MM.1S (cell line): ENCODE measurements at regions not wholly inside any gene's neighbourhood (a gene's known extent, or its start where the extent isn't known, plus 50 kb on each side); places are given as distances from the start of the nearest gene placed in this dataset.

Experiments
- DNase-seq: peaks from one replicate; pipeline ENCODE4 v3.0.0-alpha.2; 2015
- H2AFZ ChIP-seq: fragments of 300-600 bp; sonication (generic); 2 replicates; pipeline ENCODE4 v1.6.0; 2016; ENCODE audit warnings: antibody characterized with exemption, low read length
- H3F3A ChIP-seq: fragments of 300-600 bp; sonication (generic); 2 replicates; pipeline ENCODE4 v1.6.1; 2016; ENCODE audit warnings: mild to moderate bottlenecking, antibody characterized with exemption, low read length, moderate library complexity, mixed read lengths; ENCODE audit not compliant: insufficient read depth
- H3K27ac ChIP-seq: fragments of 300-600 bp; sonication (generic); 2 replicates; pipeline ENCODE4 v1.5.1; 2016; ENCODE audit warnings: mild to moderate bottlenecking, low read length
- H3K27me3 ChIP-seq: fragments of 300-600 bp; sonication (generic); replicated peaks from 2 replicates; pipeline ENCODE4 v1.6.0; 2016; ENCODE audit warnings: low read length; ENCODE audit not compliant: insufficient read depth
- H3K36me3 ChIP-seq: fragments of 300-600 bp; sonication (generic); replicated peaks from 2 replicates; pipeline ENCODE4 v1.6.1; 2016; ENCODE audit warnings: mild to moderate bottlenecking, low read length, mixed read lengths; ENCODE audit not compliant: insufficient read depth
- H3K4me1 ChIP-seq: fragments of 300-600 bp; sonication (generic); 2 replicates; pipeline ENCODE4 v1.6.1; 2016; ENCODE audit warnings: low read length, mixed read lengths
- H3K4me2 ChIP-seq: fragments of 300-600 bp; sonication (generic); 2 replicates; pipeline ENCODE4 v1.6.0; 2016; ENCODE audit warnings: low read depth, low read length
- H3K4me3 ChIP-seq: fragments of 300-600 bp; sonication (generic); 2 replicates; pipeline ENCODE4 v1.5.1; 2016; ENCODE audit warnings: low read length, mixed read lengths
- H3K79me2 ChIP-seq: fragments of 300-600 bp; sonication (generic); 2 replicates; pipeline ENCODE4 v1.6.1; 2016; ENCODE audit warnings: mixed run types, low read length, mixed read lengths
- H3K9ac ChIP-seq: fragments of 300-600 bp; sonication (generic); 2 replicates; pipeline ENCODE4 v1.6.1; 2016; ENCODE audit warnings: low read length, mixed read lengths
- H3K9me2 ChIP-seq: fragments of 300-600 bp; sonication (generic); replicated peaks from 2 replicates; pipeline ENCODE4 v1.6.1; 2016; ENCODE audit warnings: mild to moderate bottlenecking, low read length, mixed read lengths; ENCODE audit not compliant: insufficient read depth
- H3K9me3 ChIP-seq: fragments of 300-600 bp; sonication (generic); replicated peaks from 2 replicates; pipeline ENCODE4 v1.6.1; 2016; ENCODE audit warnings: mild to moderate bottlenecking, low read length, mixed read lengths; ENCODE audit not compliant: insufficient read depth
- H4K20me1 ChIP-seq: fragments of 300-600 bp; sonication (generic); 2 replicates; pipeline ENCODE4 v1.6.1; 2016; ENCODE audit warnings: mild to moderate bottlenecking, low read length, moderate library complexity, mixed read lengths; ENCODE audit not compliant: insufficient read depth
- EZH2 ChIP-seq: fragments of 300-600 bp; sonication (generic); optimal IDR thresholded peaks from 2 replicates; pipeline ENCODE3; 2017; ENCODE audit warnings: low read depth, mild to moderate bottlenecking, antibody characterized with exemption, low read length, mixed read lengths
- EZH2phosphoT487 ChIP-seq: fragments of 300-600 bp; sonication (generic); IDR thresholded peaks from 2 replicates; pipeline ENCODE4 v1.6.1; 2018; ENCODE audit warnings: antibody characterized with exemption, low read length
- TF ChIP-seq, protein P1 (sequence below): fragments of 300-600 bp; sonication (generic); IDR thresholded peaks from 2 replicates; pipeline ENCODE4 v1.5.1; 2016; ENCODE audit warnings: antibody characterized with exemption, low read length, mixed read lengths

DNA sequence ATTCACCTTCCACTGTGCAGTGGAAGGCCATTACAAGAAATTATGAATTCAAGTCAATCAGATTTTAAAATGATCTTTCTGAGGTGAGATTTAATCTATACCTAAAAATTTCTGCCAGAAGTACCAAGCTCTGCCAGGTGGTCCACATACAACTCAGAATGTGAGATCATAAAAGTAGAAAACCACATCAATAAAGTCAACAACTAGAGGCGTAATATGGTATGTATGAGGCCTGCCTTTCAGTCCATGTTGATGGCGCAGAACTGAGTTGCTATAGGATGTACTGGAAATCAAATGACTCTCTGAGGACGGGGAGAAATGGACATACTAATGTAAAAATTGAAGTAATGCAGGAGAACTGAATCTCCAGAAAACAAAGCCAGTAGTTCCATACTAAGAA is 163.8 kb upstream of the FBXL4 start:
- H3K4me1 ChIP-seq, result no peaks in the 10 kb centered on the region
- no peak for DNase-seq
- TF ChIP-seq, protein P1, sequence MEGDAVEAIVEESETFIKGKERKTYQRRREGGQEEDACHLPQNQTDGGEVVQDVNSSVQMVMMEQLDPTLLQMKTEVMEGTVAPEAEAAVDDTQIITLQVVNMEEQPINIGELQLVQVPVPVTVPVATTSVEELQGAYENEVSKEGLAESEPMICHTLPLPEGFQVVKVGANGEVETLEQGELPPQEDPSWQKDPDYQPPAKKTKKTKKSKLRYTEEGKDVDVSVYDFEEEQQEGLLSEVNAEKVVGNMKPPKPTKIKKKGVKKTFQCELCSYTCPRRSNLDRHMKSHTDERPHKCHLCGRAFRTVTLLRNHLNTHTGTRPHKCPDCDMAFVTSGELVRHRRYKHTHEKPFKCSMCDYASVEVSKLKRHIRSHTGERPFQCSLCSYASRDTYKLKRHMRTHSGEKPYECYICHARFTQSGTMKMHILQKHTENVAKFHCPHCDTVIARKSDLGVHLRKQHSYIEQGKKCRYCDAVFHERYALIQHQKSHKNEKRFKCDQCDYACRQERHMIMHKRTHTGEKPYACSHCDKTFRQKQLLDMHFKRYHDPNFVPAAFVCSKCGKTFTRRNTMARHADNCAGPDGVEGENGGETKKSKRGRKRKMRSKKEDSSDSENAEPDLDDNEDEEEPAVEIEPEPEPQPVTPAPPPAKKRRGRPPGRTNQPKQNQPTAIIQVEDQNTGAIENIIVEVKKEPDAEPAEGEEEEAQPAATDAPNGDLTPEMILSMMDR, result no peak
- TF ChIP-seq EZH2phosphoT487 (no peak), EZH2 (no peak)
- H3K9me3 ChIP-seq, result no peaks in the 10 kb centered on the region
- no peak overlapping the region for H3K27ac ChIP-seq
- no peak overlapping the region for H3K4me2 ChIP-seq
- H4K20me1 ChIP-seq, result no peaks in the 10 kb centered on the region
- H3K36me3 ChIP-seq, result no peaks in the 10 kb centered on the region
- no peaks in the 10 kb centered on the region for H3F3A ChIP-seq
- no peaks in the 10 kb centered on the region for H3K79me2 ChIP-seq
- no peak overlapping the region for H2AFZ ChIP-seq
- H3K27me3 ChIP-seq, result no peaks in the 10 kb centered on the region
- H3K9ac ChIP-seq, result no peak overlapping the region
- no peak overlapping the region for H3K4me3 ChIP-seq
- H3K9me2 ChIP-seq, result no peaks in the 10 kb centered on the region

DNA sequence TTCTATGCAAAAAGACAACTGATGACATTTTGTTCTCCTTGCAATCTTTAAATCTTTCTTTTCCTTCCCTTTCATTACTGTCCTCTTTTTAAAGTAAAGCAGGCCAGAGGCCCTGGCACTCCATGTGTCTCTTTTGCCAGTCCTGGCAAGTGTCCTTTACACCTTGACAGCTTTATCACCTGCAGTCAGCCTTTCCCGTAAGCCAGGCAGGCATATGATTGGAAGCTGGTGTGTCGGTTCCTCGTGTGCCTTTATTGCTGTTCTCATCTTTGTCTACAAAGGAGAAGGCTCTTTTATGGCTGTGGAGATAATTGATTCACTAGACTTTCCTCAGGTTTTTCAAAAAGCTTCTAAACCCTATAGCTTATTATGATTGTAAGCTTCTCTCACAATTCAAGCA is 162.3 kb upstream of the FBXL4 start:
- Histone ChIP-seq H3F3A (no peaks in the 10 kb centered on the region), H3K4me3 (no peak overlapping the region), H4K20me1 (no peaks in the 10 kb centered on the region), H2AFZ (no peak overlapping the region), H3K9ac (no peak overlapping the region), H3K79me2 (no peaks in the 10 kb centered on the region), H3K9me2 (no peaks in the 10 kb centered on the region), H3K4me2 (no peak overlapping the region), H3K4me1 (no peaks in the 10 kb centered on the region), H3K36me3 (no peaks in the 10 kb centered on the region), H3K27me3 (no peaks in the 10 kb centered on the region), H3K27ac (no peak overlapping the region), H3K9me3 (no peaks in the 10 kb centered on the region)
- no peak for DNase-seq
- no peak for TF ChIP-seq EZH2phosphoT487
- TF ChIP-seq, protein P1, result no peak
- TF ChIP-seq EZH2, result no peak

- H3K9me2 ChIP-seq, result no peaks in the 10 kb centered on the region
- no peaks in the 10 kb centered on the region for H3K9me3 ChIP-seq
- TF ChIP-seq EZH2 (no peak), EZH2phosphoT487 (no peak)
- TF ChIP-seq, protein P1, result no peak
- no peak overlapping the region for H3K4me2 ChIP-seq
- H3K4me3 ChIP-seq, result no peak overlapping the region
- H3K27ac ChIP-seq, result no peak overlapping the region
- H4K20me1 ChIP-seq, result no peaks in the 10 kb centered on the region
- H3K27me3 ChIP-seq, result no peaks in the 10 kb centered on the region
- H3K9ac ChIP-seq, result no peak overlapping the region
- no peaks in the 10 kb centered on the region for H3K36me3 ChIP-seq
- no peak overlapping the region for H2AFZ ChIP-seq
- no peaks in the 10 kb centered on the region for H3F3A ChIP-seq
- DNase-seq, result no peak
- H3K4me1 ChIP-seq, result no peaks in the 10 kb centered on the region
- H3K79me2 ChIP-seq, result no peaks in the 10 kb centered on the region
These were observed 156.5 kb upstream of the FBXL4 start for GRCh38 chr6:99104218-99104617.
